GM23338 (cell line): ENCODE measurements at regions not wholly inside any gene's neighbourhood (a gene's known extent, or its start where the extent isn't known, plus 50 kb on each side); places are given as distances from the start of the nearest gene placed in this dataset.

Source experiments
- ATAC-seq: fragments of 200-7000 bp; cut with Tn5 transposase; 3 replicates; pipeline ENCODE4 v1.9.1; 2020
- DNase-seq: peaks from one replicate; pipeline ENCODE4 v3.0.0-alpha.2; 2015; ENCODE audit warnings: low spot score
- H2AFZ ChIP-seq: fragments of 200-600 bp; sonication (generic); 2 replicates; pipeline ENCODE4 v1.8.0; 2016; ENCODE audit warnings: antibody characterized with exemption, mild to moderate bottlenecking, moderate library complexity
- H3F3A ChIP-seq: fragments of 200-600 bp; sonication (generic); replicated peaks from 2 replicates; pipeline ENCODE4 v1.8.0; 2017; ENCODE audit warnings: antibody characterized with exemption, mixed run types, low read depth
- H3K27ac ChIP-seq: fragments of 200-600 bp; sonication (generic); 2 replicates; pipeline ENCODE4 v1.6.1; 2016; ENCODE audit warnings: low read depth
- H3K27me3 ChIP-seq: fragments of 200-600 bp; sonication (generic); 2 replicates; pipeline ENCODE4 v1.8.0; 2016; ENCODE audit warnings: mild to moderate bottlenecking, mixed run types, moderate library complexity; ENCODE audit not compliant: insufficient read depth
- H3K36me3 ChIP-seq: fragments of 200-600 bp; sonication (generic); 2 replicates; pipeline ENCODE4 v1.8.0; 2016; ENCODE audit warnings: mild to moderate bottlenecking; ENCODE audit not compliant: insufficient read depth
- H3K4me1 ChIP-seq: fragments of 200-600 bp; sonication (generic); 2 replicates; pipeline ENCODE4 v1.8.0; 2016; ENCODE audit warnings: mild to moderate bottlenecking, moderate library complexity; ENCODE audit not compliant: insufficient read depth
- H3K4me2 ChIP-seq: fragments of 200-600 bp; sonication (generic); 2 replicates; pipeline ENCODE4 v1.7.1; 2017; ENCODE audit warnings: mixed run types
- H3K4me3 ChIP-seq: fragments of 200-600 bp; sonication (generic); 2 replicates; pipeline ENCODE4 v1.6.1; 2016; ENCODE audit warnings: mixed run types
- H3K79me2 ChIP-seq: fragments of 200-600 bp; sonication (generic); replicated peaks from 2 replicates; pipeline ENCODE4 v1.8.0; 2017; ENCODE audit warnings: mild to moderate bottlenecking; ENCODE audit not compliant: insufficient read depth
- H3K9me2 ChIP-seq: fragments of 200-600 bp; sonication (generic); 2 replicates; pipeline ENCODE4 v1.8.0; 2017; ENCODE audit not compliant: insufficient read depth
- H4K20me1 ChIP-seq: fragments of 200-600 bp; sonication (generic); replicated peaks from 2 replicates; pipeline ENCODE4 v1.8.0; 2017; ENCODE audit warnings: mild to moderate bottlenecking; ENCODE audit not compliant: insufficient read depth
- H3K27ac Mint-ChIP-seq: 2 replicates; pipeline ENCODE4 v1.8.0; 2020; ENCODE audit warnings: inconsistent platforms, mild to moderate bottlenecking, moderate library complexity, mixed read lengths
- H3K27me3 Mint-ChIP-seq: 3 replicates; pipeline ENCODE4 v1.8.0; 2022; ENCODE audit warnings: low read depth, mild to moderate bottlenecking, moderate library complexity, mixed read lengths, inconsistent platforms; ENCODE audit not compliant: insufficient read depth, poor library complexity
- H3K36me3 Mint-ChIP-seq: 3 replicates; pipeline ENCODE4 v1.8.0; 2021; ENCODE audit warnings: low read depth, mild to moderate bottlenecking, inconsistent platforms, moderate library complexity, mixed read lengths
- H3K4me1 Mint-ChIP-seq: 3 replicates; pipeline ENCODE4 v1.8.0; 2020; ENCODE audit warnings: mild to moderate bottlenecking, inconsistent platforms, mixed read lengths
- H3K4me3 Mint-ChIP-seq: 3 replicates; pipeline ENCODE4 v1.8.0; 2021; ENCODE audit warnings: moderate library complexity, mild to moderate bottlenecking, inconsistent platforms, mixed read lengths
- H3K9me3 Mint-ChIP-seq: 3 replicates; pipeline ENCODE4 v1.8.0; 2020; ENCODE audit warnings: moderate library complexity, mild to moderate bottlenecking, inconsistent platforms, mixed read lengths
- EZH2 ChIP-seq: fragments of 200-600 bp; sonication (generic); IDR thresholded peaks from one replicate; pipeline ENCODE4 v1.8.0; 2017; ENCODE audit warnings: antibody characterized with exemption, mild to moderate bottlenecking, low read depth; ENCODE audit not compliant: unreplicated experiment
- EZH2phosphoT487 ChIP-seq: fragments of 200-600 bp; sonication (generic); IDR thresholded peaks from one replicate; pipeline ENCODE4 v1.8.1; 2018; ENCODE audit warnings: antibody characterized with exemption; ENCODE audit not compliant: unreplicated experiment
- POLR2AphosphoS5 ChIP-seq: IDR thresholded peaks from 2 replicates; pipeline ENCODE4 v1.6.1; 2016; ENCODE audit warnings: antibody characterized with exemption, low read depth
- ZNF114 ChIP-seq: fragments of 250-450 bp; sonication (Bioruptor Pico); IDR thresholded peaks from 2 replicates; pipeline ENCODE4 v1.5.0; 2020; ENCODE audit warnings: mild to moderate bottlenecking, moderate library complexity
- TF ChIP-seq, protein P1 (sequence below), 2 experiments: fragments of 200-600 bp in 1 of 2; sonication (generic) in 1 of 2; conservative IDR thresholded peaks; 2 replicates each; pipeline versions ENCODE4 v1.5.1 to v1.6.1; 2016 to 2017; ENCODE audit warnings: antibody characterized with exemption in 2 of 2, low read depth in 2 of 2, mild to moderate bottlenecking in 2 of 2, moderate library complexity in 1 of 2
- TF ChIP-seq, protein P2 (sequence below): IDR thresholded peaks from one replicate; pipeline ENCODE4 v1.6.1; 2018; ENCODE audit warnings: antibody characterized with exemption; ENCODE audit not compliant: unreplicated experiment
- TF ChIP-seq, protein P3 (sequence below): IDR thresholded peaks from 2 replicates; pipeline ENCODE4 v1.6.1; 2016; ENCODE audit warnings: antibody characterized with exemption
- TF ChIP-seq, protein P4 (sequence below): fragments of 250-450 bp; sonication (Bioruptor Pico); IDR thresholded peaks from 2 replicates; pipeline ENCODE4 v1.5.0; 2020; ENCODE audit warnings: mild to moderate bottlenecking, moderate library complexity

DNA sequence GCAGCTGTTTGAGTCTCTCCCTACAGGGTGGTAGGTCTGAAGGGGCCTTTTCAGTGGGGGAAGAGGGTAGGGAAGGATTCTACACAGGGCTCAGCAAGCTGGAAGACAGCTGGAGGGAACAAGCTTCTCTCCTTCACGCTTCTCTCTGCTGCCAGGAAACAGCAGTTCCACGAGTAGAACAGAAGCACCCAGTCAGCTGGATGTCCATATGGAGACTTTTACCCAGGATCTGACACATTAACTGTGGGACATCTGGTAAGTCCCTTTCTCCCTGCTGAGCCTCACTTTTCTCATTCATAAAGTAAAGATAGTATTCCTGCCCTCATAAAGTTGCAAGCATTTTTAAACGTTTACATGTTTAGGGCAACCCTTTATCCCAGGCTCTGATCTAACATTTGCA, 280.3 kb downstream of the OMA1 start:
- no peaks in the 10 kb centered on the region for H3K9me3 Mint-ChIP-seq
- no peaks in the 10 kb centered on the region for H3K36me3 Mint-ChIP-seq

More for the DNA sequence above, 280.3 kb downstream of the OMA1 start:
- no peaks in the 10 kb centered on the region for H3K27me3 Mint-ChIP-seq
- TF ChIP-seq ZNF114: no peak
- TF ChIP-seq EZH2: no peak
- TF ChIP-seq EZH2phosphoT487: no peak
- TF ChIP-seq, protein P1, sequence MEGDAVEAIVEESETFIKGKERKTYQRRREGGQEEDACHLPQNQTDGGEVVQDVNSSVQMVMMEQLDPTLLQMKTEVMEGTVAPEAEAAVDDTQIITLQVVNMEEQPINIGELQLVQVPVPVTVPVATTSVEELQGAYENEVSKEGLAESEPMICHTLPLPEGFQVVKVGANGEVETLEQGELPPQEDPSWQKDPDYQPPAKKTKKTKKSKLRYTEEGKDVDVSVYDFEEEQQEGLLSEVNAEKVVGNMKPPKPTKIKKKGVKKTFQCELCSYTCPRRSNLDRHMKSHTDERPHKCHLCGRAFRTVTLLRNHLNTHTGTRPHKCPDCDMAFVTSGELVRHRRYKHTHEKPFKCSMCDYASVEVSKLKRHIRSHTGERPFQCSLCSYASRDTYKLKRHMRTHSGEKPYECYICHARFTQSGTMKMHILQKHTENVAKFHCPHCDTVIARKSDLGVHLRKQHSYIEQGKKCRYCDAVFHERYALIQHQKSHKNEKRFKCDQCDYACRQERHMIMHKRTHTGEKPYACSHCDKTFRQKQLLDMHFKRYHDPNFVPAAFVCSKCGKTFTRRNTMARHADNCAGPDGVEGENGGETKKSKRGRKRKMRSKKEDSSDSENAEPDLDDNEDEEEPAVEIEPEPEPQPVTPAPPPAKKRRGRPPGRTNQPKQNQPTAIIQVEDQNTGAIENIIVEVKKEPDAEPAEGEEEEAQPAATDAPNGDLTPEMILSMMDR (conservative IDR thresholded peaks at IDR 0.05; ENCODE audit: low read depth in 2 of 2): no peak
- TF ChIP-seq, protein P2, sequence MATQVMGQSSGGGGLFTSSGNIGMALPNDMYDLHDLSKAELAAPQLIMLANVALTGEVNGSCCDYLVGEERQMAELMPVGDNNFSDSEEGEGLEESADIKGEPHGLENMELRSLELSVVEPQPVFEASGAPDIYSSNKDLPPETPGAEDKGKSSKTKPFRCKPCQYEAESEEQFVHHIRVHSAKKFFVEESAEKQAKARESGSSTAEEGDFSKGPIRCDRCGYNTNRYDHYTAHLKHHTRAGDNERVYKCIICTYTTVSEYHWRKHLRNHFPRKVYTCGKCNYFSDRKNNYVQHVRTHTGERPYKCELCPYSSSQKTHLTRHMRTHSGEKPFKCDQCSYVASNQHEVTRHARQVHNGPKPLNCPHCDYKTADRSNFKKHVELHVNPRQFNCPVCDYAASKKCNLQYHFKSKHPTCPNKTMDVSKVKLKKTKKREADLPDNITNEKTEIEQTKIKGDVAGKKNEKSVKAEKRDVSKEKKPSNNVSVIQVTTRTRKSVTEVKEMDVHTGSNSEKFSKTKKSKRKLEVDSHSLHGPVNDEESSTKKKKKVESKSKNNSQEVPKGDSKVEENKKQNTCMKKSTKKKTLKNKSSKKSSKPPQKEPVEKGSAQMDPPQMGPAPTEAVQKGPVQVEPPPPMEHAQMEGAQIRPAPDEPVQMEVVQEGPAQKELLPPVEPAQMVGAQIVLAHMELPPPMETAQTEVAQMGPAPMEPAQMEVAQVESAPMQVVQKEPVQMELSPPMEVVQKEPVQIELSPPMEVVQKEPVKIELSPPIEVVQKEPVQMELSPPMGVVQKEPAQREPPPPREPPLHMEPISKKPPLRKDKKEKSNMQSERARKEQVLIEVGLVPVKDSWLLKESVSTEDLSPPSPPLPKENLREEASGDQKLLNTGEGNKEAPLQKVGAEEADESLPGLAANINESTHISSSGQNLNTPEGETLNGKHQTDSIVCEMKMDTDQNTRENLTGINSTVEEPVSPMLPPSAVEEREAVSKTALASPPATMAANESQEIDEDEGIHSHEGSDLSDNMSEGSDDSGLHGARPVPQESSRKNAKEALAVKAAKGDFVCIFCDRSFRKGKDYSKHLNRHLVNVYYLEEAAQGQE: no peak
- TF ChIP-seq, protein P3, sequence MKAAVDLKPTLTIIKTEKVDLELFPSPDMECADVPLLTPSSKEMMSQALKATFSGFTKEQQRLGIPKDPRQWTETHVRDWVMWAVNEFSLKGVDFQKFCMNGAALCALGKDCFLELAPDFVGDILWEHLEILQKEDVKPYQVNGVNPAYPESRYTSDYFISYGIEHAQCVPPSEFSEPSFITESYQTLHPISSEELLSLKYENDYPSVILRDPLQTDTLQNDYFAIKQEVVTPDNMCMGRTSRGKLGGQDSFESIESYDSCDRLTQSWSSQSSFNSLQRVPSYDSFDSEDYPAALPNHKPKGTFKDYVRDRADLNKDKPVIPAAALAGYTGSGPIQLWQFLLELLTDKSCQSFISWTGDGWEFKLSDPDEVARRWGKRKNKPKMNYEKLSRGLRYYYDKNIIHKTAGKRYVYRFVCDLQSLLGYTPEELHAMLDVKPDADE: no peak
- no peak for TF ChIP-seq POLR2AphosphoS5
- TF ChIP-seq, protein P4, sequence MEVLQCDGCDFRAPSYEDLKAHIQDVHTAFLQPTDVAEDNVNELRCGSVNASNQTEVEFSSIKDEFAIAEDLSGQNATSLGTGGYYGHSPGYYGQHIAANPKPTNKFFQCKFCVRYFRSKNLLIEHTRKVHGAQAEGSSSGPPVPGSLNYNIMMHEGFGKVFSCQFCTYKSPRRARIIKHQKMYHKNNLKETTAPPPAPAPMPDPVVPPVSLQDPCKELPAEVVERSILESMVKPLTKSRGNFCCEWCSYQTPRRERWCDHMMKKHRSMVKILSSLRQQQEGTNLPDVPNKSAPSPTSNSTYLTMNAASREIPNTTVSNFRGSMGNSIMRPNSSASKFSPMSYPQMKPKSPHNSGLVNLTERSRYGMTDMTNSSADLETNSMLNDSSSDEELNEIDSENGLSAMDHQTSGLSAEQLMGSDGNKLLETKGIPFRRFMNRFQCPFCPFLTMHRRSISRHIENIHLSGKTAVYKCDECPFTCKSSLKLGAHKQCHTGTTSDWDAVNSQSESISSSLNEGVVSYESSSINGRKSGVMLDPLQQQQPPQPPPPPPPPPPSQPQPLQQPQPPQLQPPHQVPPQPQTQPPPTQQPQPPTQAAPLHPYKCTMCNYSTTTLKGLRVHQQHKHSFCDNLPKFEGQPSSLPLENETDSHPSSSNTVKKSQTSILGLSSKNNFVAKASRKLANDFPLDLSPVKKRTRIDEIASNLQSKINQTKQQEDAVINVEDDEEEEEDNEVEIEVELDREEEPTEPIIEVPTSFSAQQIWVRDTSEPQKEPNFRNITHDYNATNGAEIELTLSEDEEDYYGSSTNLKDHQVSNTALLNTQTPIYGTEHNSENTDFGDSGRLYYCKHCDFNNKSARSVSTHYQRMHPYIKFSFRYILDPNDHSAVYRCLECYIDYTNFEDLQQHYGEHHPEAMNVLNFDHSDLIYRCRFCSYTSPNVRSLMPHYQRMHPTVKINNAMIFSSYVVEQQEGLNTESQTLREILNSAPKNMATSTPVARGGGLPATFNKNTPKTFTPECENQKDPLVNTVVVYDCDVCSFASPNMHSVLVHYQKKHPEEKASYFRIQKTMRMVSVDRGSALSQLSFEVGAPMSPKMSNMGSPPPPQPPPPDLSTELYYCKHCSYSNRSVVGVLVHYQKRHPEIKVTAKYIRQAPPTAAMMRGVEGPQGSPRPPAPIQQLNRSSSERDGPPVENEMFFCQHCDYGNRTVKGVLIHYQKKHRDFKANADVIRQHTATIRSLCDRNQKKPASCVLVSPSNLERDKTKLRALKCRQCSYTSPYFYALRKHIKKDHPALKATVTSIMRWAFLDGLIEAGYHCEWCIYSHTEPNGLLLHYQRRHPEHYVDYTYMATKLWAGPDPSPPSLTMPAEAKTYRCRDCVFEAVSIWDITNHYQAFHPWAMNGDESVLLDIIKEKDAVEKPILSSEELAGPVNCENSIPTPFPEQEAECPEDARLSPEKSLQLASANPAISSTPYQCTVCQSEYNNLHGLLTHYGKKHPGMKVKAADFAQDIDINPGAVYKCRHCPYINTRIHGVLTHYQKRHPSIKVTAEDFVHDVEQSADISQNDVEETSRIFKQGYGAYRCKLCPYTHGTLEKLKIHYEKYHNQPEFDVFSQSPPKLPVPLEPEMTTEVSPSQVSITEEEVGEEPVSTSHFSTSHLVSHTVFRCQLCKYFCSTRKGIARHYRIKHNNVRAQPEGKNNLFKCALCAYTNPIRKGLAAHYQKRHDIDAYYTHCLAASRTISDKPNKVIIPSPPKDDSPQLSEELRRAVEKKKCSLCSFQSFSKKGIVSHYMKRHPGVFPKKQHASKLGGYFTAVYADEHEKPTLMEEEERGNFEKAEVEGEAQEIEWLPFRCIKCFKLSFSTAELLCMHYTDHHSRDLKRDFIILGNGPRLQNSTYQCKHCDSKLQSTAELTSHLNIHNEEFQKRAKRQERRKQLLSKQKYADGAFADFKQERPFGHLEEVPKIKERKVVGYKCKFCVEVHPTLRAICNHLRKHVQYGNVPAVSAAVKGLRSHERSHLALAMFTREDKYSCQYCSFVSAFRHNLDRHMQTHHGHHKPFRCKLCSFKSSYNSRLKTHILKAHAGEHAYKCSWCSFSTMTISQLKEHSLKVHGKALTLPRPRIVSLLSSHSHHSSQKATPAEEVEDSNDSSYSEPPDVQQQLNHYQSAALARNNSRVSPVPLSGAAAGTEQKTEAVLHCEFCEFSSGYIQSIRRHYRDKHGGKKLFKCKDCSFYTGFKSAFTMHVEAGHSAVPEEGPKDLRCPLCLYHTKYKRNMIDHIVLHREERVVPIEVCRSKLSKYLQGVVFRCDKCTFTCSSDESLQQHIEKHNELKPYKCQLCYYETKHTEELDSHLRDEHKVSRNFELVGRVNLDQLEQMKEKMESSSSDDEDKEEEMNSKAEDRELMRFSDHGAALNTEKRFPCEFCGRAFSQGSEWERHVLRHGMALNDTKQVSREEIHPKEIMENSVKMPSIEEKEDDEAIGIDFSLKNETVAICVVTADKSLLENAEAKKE (CRISPR knock-in tag): no peak
- no peak for ATAC-seq
- DNase-seq: no peak
- Histone ChIP-seq H4K20me1 (no peaks in the 10 kb centered on the region), H3K4me1 (no peaks in the 10 kb centered on the region), H3K9me2 (no peaks in the 10 kb centered on the region), H3K79me2 (no peaks in the 10 kb centered on the region), H3K27ac (no peak overlapping the region), H3F3A (no peaks in the 10 kb centered on the region), H3K27me3 (no peaks in the 10 kb centered on the region), H3K4me3 (no peak overlapping the region), H3K4me2 (no peak overlapping the region), H2AFZ (no peak overlapping the region), H3K36me3 (no peaks in the 10 kb centered on the region)
- no peaks in the 10 kb centered on the region for H3K4me1 Mint-ChIP-seq
- no peak overlapping the region for H3K27ac Mint-ChIP-seq
- H3K4me3 Mint-ChIP-seq: no peak overlapping the region
